Peyer's patch (tissue), 4 donors: ENCODE measurements at regions not wholly inside any gene's neighbourhood (a gene's known extent, or its start where the extent isn't known, plus 50 kb on each side); places are given as distances from the start of the nearest gene placed in this dataset.

ENCODE experiments used
- DNase-seq, 3 donors: peaks; one replicate each; pipeline ENCODE4 v3.0.0-alpha.2; 2017 to 2019
- H3K27ac ChIP-seq, 4 donors: fragments of 200-600 bp; sonication (generic); one replicate each; pipeline ENCODE4 v1.5.1; 2016 to 2019
- H3K27me3 ChIP-seq, 2 donors: fragments of 200-600 bp; sonication (generic); one replicate each; pipeline ENCODE4 v1.5.1; 2019
- H3K36me3 ChIP-seq, 3 donors: fragments of 200-600 bp; sonication (generic); one replicate each; pipeline ENCODE4 v1.5.1; 2016 to 2019
- H3K4me1 ChIP-seq, 4 donors: fragments of 200-600 bp; sonication (generic); one replicate each; pipeline ENCODE4 v1.5.1; 2016 to 2019
- H3K4me3 ChIP-seq, 4 donors: fragments of 200-600 bp; sonication (generic); 1 replicate in 3 of 4; 2 replicates in 1 of 4; pipeline ENCODE4 v1.5.1; 2016 to 2019; ENCODE audit warnings: mild to moderate bottlenecking in 1 of 4
- H3K9me3 ChIP-seq, 4 donors: fragments of 200-600 bp; sonication (generic); one replicate each; pipeline ENCODE4 v1.5.1; 2016 to 2019; ENCODE audit warnings: mild to moderate bottlenecking in 1 of 4
- CTCF ChIP-seq, 6 experiments: fragments of 450-650 bp in 4 of 6; fragments of 200-600 bp in 2 of 6; sonication (generic) in 1 of 6; IDR thresholded peaks; one replicate each; pipeline ENCODE4 v1.5.1; 2017 to 2019; ENCODE audit warnings: antibody characterized with exemption in 6 of 6, mild to moderate bottlenecking in 3 of 6, moderate library complexity in 1 of 6
- POLR2A ChIP-seq, 2 donors: fragments of 450-650 bp; IDR thresholded peaks; one replicate each; pipeline ENCODE4 v1.5.1; 2017; ENCODE audit warnings: antibody characterized with exemption in 2 of 2, mild to moderate bottlenecking in 2 of 2, moderate library complexity in 2 of 2

GRCh38 chr7:115763347-115763746 is 267.2 kb downstream of the TFEC start:
- Histone ChIP-seq H3K4me3 (no peak overlapping the region), H3K27ac (no peak overlapping the region), H3K9me3 (no peaks in the 10 kb centered on the region), H3K4me1 (no peaks in the 10 kb centered on the region), H3K36me3 (no peaks in the 10 kb centered on the region), H3K27me3 (no peaks in the 10 kb centered on the region)
- no peak for TF ChIP-seq CTCF (IDR thresholded peaks at IDR 0.05)
- DNase-seq, result no peak

- H3K27ac ChIP-seq, result no peak overlapping the region
- H3K4me3 ChIP-seq, result no peak overlapping the region
- H3K36me3 ChIP-seq, result no peaks in the 10 kb centered on the region
- H3K9me3 ChIP-seq, result no peaks in the 10 kb centered on the region
- H3K27me3 ChIP-seq, result no peaks in the 10 kb centered on the region
- no peaks in the 10 kb centered on the region for H3K4me1 ChIP-seq
- DNase-seq, result no peak
- TF ChIP-seq POLR2A (IDR thresholded peaks at IDR 0.05) (no peak), CTCF (IDR thresholded peaks at IDR 0.05) (no peak)
Observed at GRCh38 chr7:115758025-115758424, 272.5 kb downstream of the TFEC start.

- H3K4me1 ChIP-seq, result no peaks in the 10 kb centered on the region
Observed at GRCh38 chr7:115754226-115754625, 276.3 kb downstream of the TFEC start.

GRCh38 chr7:115749924-115750323 is 280.6 kb downstream of the TFEC start:
- Histone ChIP-seq H3K27me3 (no peaks in the 10 kb centered on the region), H3K36me3 (no peaks in the 10 kb centered on the region), H3K4me3 (no peak overlapping the region), H3K4me1 (peaks cover 0 to 5% (median 0%) of the 10 kb centered on the region in 4 donors), H3K27ac (no peak overlapping the region), H3K9me3 (no peaks in the 10 kb centered on the region)
- TF ChIP-seq POLR2A (IDR thresholded peaks at IDR 0.05) (no peak), CTCF (IDR thresholded peaks at IDR 0.05) (no peak)
- DNase-seq, result no peak

More at GRCh38 chr7:115754226-115754625, 276.3 kb downstream of the TFEC start:
- Histone ChIP-seq H3K9me3 (no peaks in the 10 kb centered on the region), H3K27ac (no peak overlapping the region), H3K27me3 (no peaks in the 10 kb centered on the region), H3K36me3 (no peaks in the 10 kb centered on the region), H3K4me3 (no peak overlapping the region)
- DNase-seq, result no peak
- TF ChIP-seq POLR2A (IDR thresholded peaks at IDR 0.05) (no peak), CTCF (IDR thresholded peaks at IDR 0.05) (no peak)

GRCh38 chr7:115748123-115748738 is 282.3 kb downstream of the TFEC start:
- Histone ChIP-seq H3K36me3 (no peaks in the 10 kb centered on the region), H3K27me3 (no peaks in the 10 kb centered on the region), H3K4me3 (no peak overlapping the region), H3K27ac (no peak overlapping the region), H3K9me3 (no peaks in the 10 kb centered on the region), H3K4me1 (peaks cover 0 to 5% (median 0%) of the 10 kb centered on the region in 4 donors)
- peak in 1 of 3 donors; percentile 48 for DNase-seq
- TF ChIP-seq POLR2A (IDR thresholded peaks at IDR 0.05) (no peak), CTCF (IDR thresholded peaks at IDR 0.05) (peak in 4 of 6 experiments; percentile 27 to 53 (median 48))

- Histone ChIP-seq H3K4me3 (no peak overlapping the region), H3K27me3 (no peaks in the 10 kb centered on the region), H3K27ac (no peak overlapping the region), H3K4me1 (peaks cover 0 to 5% (median 0%) of the 10 kb centered on the region in 4 donors), H3K9me3 (no peaks in the 10 kb centered on the region), H3K36me3 (no peaks in the 10 kb centered on the region)
- no peak for DNase-seq
- TF ChIP-seq CTCF (IDR thresholded peaks at IDR 0.05) (no peak), POLR2A (IDR thresholded peaks at IDR 0.05) (no peak)
Observed at GRCh38 chr7:115747174-115747573, 283.4 kb downstream of the TFEC start.
